ENCODE measurements at regions not wholly inside any gene's neighbourhood (a gene's known extent, or its start where the extent isn't known, plus 50 kb on each side); places are given as distances from the start of the nearest gene placed in this dataset.

GRCh38 chr3:69445024-69445423 is 59.1 kb upstream of the FRMD4B start:
- TF ChIP-seq, protein P1, sequence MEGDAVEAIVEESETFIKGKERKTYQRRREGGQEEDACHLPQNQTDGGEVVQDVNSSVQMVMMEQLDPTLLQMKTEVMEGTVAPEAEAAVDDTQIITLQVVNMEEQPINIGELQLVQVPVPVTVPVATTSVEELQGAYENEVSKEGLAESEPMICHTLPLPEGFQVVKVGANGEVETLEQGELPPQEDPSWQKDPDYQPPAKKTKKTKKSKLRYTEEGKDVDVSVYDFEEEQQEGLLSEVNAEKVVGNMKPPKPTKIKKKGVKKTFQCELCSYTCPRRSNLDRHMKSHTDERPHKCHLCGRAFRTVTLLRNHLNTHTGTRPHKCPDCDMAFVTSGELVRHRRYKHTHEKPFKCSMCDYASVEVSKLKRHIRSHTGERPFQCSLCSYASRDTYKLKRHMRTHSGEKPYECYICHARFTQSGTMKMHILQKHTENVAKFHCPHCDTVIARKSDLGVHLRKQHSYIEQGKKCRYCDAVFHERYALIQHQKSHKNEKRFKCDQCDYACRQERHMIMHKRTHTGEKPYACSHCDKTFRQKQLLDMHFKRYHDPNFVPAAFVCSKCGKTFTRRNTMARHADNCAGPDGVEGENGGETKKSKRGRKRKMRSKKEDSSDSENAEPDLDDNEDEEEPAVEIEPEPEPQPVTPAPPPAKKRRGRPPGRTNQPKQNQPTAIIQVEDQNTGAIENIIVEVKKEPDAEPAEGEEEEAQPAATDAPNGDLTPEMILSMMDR (IDR thresholded peaks at IDR 0.05) = no peak
- TF ChIP-seq EZH2 (IDR thresholded peaks at IDR 0.05) = no peak

Measured in neural progenitor cell (in vitro differentiated cells).